ENCODE measurements at regions not wholly inside any gene's neighbourhood (a gene's known extent, or its start where the extent isn't known, plus 50 kb on each side); places are given as distances from the start of the nearest gene placed in this dataset.
A peak's percentile ranks its signal among the peaks of the same experiment; 100 is the strongest.

GRCh38 chr15:101578443-101578894 lies 73.7 kb downstream of the TM2D3 start:
- no peaks in the 10 kb centered on the region for H3K9me3 ChIP-seq (ENCODE audit: control insufficient read depth, low read depth, low read length)
- no peak overlapping the region for H3K4me2 ChIP-seq (ENCODE audit: insufficient read depth, insufficient read length, low read length)
- WGBS (ENCODE audit: extremely low coverage, insufficient read length, low lambda C conversion rate), result no CpG with 5 or more reads among the region's 10 CpGs

More at GRCh38 chr15:101578443-101578894, 73.7 kb downstream of the TM2D3 start:
- no peak overlapping the region for H3T11ph ChIP-seq (ENCODE audit: low read length)
- peak; percentile 78 for DNase-seq
- no peaks in the 10 kb centered on the region for H4K20me1 ChIP-seq (ENCODE audit: control insufficient read depth, insufficient read depth, insufficient read length)
- H4K91ac ChIP-seq (ENCODE audit: insufficient read length, low read depth, low read length), result no peak overlapping the region
- no peak overlapping the region for H2BK20ac ChIP-seq (ENCODE audit: low read depth, low read length, poor library complexity, severe bottlenecking)
- no peaks in the 10 kb centered on the region for H3K4me1 ChIP-seq (ENCODE audit: insufficient read depth, low read length)
- no peak overlapping the region for H2AFZ ChIP-seq (ENCODE audit: low read length)
- no peak overlapping the region for H2BK12ac ChIP-seq (ENCODE audit: insufficient read length, low read depth, low read length)
- Mint-ChIP-seq H3K36me3 (ENCODE audit: insufficient read depth in 1 of 3, low read depth in 3 of 3) (peaks cover 0 to 4% (median 0%) of the 10 kb centered on the region in 3 experiments; a peak in 1 of 7 replicates), H3K27me3 (ENCODE audit: low read depth) (peaks cover 36% of the 10 kb centered on the region), H3K27ac (no peak overlapping the region), H3K4me3 (no peak overlapping the region; a peak in 1 of 5 replicates), H3K4me1 (no peaks in the 10 kb centered on the region), H3K9me3 (peaks cover 5 to 11% of the 10 kb centered on the region in 2 experiments)
- no peak overlapping the region for H3K18ac ChIP-seq (ENCODE audit: insufficient read length, low read depth, low read length)
- no peak overlapping the region for H2BK120ac ChIP-seq (ENCODE audit: low read depth, low read length, poor library complexity, severe bottlenecking)
- no peak overlapping the region for H2BK5ac ChIP-seq (ENCODE audit: insufficient read length, low read length)
- no peak overlapping the region for H2AK5ac ChIP-seq (ENCODE audit: insufficient read length, low read length)
- TF ChIP-seq, protein P1, sequence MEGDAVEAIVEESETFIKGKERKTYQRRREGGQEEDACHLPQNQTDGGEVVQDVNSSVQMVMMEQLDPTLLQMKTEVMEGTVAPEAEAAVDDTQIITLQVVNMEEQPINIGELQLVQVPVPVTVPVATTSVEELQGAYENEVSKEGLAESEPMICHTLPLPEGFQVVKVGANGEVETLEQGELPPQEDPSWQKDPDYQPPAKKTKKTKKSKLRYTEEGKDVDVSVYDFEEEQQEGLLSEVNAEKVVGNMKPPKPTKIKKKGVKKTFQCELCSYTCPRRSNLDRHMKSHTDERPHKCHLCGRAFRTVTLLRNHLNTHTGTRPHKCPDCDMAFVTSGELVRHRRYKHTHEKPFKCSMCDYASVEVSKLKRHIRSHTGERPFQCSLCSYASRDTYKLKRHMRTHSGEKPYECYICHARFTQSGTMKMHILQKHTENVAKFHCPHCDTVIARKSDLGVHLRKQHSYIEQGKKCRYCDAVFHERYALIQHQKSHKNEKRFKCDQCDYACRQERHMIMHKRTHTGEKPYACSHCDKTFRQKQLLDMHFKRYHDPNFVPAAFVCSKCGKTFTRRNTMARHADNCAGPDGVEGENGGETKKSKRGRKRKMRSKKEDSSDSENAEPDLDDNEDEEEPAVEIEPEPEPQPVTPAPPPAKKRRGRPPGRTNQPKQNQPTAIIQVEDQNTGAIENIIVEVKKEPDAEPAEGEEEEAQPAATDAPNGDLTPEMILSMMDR (conservative IDR thresholded peaks at IDR 0.05), result peak; percentile 71
- no peak overlapping the region for H4K8ac ChIP-seq (replicated peaks; ENCODE audit: insufficient read length, low read depth, low read length)
- H3K14ac ChIP-seq (ENCODE audit: insufficient read depth, low read length), result no peak overlapping the region
- H4K5ac ChIP-seq (ENCODE audit: insufficient read length, low read depth, low read length), result no peak overlapping the region
- H3K56ac ChIP-seq (ENCODE audit: insufficient read length, low read depth, low read length), result no peak overlapping the region
- no peak overlapping the region for H3K23ac ChIP-seq (ENCODE audit: insufficient read length, low read depth, low read length)
- H3K23me2 ChIP-seq (ENCODE audit: insufficient read length, low read depth, low read length, poor library complexity, severe bottlenecking), result no peaks in the 10 kb centered on the region
- no peak overlapping the region for H3K9ac ChIP-seq (ENCODE audit: extremely low read depth, insufficient read length, low read length)
- no peaks in the 10 kb centered on the region for H3K27me3 ChIP-seq (ENCODE audit: insufficient read depth, low read length)
- H2BK15ac ChIP-seq (ENCODE audit: low read depth, low read length), result no peak overlapping the region
- H3K79me1 ChIP-seq (ENCODE audit: insufficient read depth, low read depth, low read length, poor library complexity, severe bottlenecking), result no peaks in the 10 kb centered on the region
- no peaks in the 10 kb centered on the region for H3K79me2 ChIP-seq (ENCODE audit: insufficient read depth, low read length)
- H3K4ac ChIP-seq (ENCODE audit: low read depth, low read length), result no peak overlapping the region
- no peak overlapping the region for H3K27ac ChIP-seq (ENCODE audit: insufficient read length, low read depth, low read length)

Measured in H9 (cell line).